Ovary (tissue), 7 donors: ENCODE measurements at regions not wholly inside any gene's neighbourhood (a gene's known extent, or its start where the extent isn't known, plus 50 kb on each side); places are given as distances from the start of the nearest gene placed in this dataset.

Experiments used
- DNase-seq, 5 donors: peaks; one replicate each; pipeline ENCODE4 v3.0.0-alpha.2; 2019 to 2020
- H3K27ac ChIP-seq, 2 donors: fragments of 200-600 bp; one replicate each; pipeline versions ENCODE4 v1.5.1 to v1.8.0; 2019 to 2022
- H3K27me3 ChIP-seq: fragments of 200-600 bp; one replicate; pipeline ENCODE4 v1.8.0; 2022
- H3K36me3 ChIP-seq: fragments of 200-600 bp; sonication (generic); one replicate; pipeline ENCODE4 v1.5.1; 2019
- H3K4me1 ChIP-seq: one replicate; pipeline ENCODE4 v1.8.1; 2013; ENCODE audit warnings: mild to moderate bottlenecking, moderate library complexity; ENCODE audit not compliant: insufficient read depth
- H3K4me3 ChIP-seq: fragments of 200-600 bp; sonication (generic); one replicate; pipeline ENCODE4 v1.5.1; 2017
- H3K9me3 ChIP-seq, 2 donors: fragments of 200-600 bp in 1 of 2; sonication (generic) in 1 of 2; one replicate each; pipeline versions ENCODE4 v1.5.1 to v1.8.1; 2013 to 2019; ENCODE audit warnings: mild to moderate bottlenecking in 1 of 2, moderate library complexity in 1 of 2
- EP300 ChIP-seq: sonication (generic); formaldehyde crosslinking; IDR thresholded peaks from one replicate; pipeline ENCODE4 v1.6.1; 2017; ENCODE audit warnings: antibody characterized with exemption
- POLR2A ChIP-seq: fragments of 450-650 bp; IDR thresholded peaks from one replicate; pipeline ENCODE4 v1.6.1; 2017; ENCODE audit warnings: antibody characterized with exemption, mild to moderate bottlenecking, moderate library complexity
- WGBS, 3 donors: extraction: QIAGEN DNeasy Blood & Tissue Kit in 1 of 3; methylation state at CpG; one replicate each; pipeline versions ENCODE4 v1.1.5 to v1.1.7; 2013 to 2017; 5-methylcytosine and 5-hydroxymethylcytosine counted together
- intact Hi-C, 4 donors: fragments of 100-400 bp; cut with DNase I; formaldehyde crosslinking; loops; one replicate each; pipeline versions ENCODE4 v1.11.0 to v1.15.1; 2022 to 2023
- TF ChIP-seq, protein P1 (sequence below), 3 donors: fragments of 450-650 bp in 2 of 3; fragments of 200-600 bp in 1 of 3; IDR thresholded peaks; one replicate each; pipeline versions ENCODE4 v1.5.1 to v1.8.0; 2016 to 2022; ENCODE audit warnings: antibody characterized with exemption in 3 of 3, mild to moderate bottlenecking in 1 of 3
- donor health status: DM: no; HTN: no; CAD: no; lungs with moderate emphysema.
- donor health status: DM: no; HTN: no; CAD: no.
- donor health status: Bipolar disorder and iron deficiency.
- donor health status: DM: no; HTN: no; CAD: no.
- donor health status: DM: yes; HTN: yes; CAD: no.

DNA sequence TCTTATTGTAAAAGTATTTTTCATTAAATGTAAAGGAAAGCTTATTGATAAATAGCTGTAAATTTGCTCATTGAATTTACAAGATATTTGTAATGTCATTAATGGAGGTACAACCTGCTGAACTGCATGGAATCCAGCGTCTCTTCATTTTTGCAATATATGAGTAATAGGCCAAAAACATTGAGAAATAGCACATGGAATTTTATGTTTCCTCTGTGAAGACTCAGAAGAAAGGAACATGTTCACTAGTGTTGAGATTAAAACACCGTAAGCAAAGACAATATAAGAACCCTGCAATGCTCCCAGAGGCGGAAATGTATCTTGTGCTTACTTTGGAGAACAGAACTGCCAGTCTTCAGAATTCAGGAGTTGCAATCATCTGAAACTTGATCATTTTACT, 167.6 kb downstream of the ALDH1A2 start:
- no peaks in the 10 kb centered on the region for H3K27me3 ChIP-seq
- WGBS, 3 donors, result 79 to 84% (median 83%) methylated on average over 3 of the region's 3 CpGs
- no peak overlapping the region for H3K4me3 ChIP-seq
- no peaks in the 10 kb centered on the region for H3K9me3 ChIP-seq
- H3K36me3 ChIP-seq, result no peaks in the 10 kb centered on the region
- TF ChIP-seq, protein P1, sequence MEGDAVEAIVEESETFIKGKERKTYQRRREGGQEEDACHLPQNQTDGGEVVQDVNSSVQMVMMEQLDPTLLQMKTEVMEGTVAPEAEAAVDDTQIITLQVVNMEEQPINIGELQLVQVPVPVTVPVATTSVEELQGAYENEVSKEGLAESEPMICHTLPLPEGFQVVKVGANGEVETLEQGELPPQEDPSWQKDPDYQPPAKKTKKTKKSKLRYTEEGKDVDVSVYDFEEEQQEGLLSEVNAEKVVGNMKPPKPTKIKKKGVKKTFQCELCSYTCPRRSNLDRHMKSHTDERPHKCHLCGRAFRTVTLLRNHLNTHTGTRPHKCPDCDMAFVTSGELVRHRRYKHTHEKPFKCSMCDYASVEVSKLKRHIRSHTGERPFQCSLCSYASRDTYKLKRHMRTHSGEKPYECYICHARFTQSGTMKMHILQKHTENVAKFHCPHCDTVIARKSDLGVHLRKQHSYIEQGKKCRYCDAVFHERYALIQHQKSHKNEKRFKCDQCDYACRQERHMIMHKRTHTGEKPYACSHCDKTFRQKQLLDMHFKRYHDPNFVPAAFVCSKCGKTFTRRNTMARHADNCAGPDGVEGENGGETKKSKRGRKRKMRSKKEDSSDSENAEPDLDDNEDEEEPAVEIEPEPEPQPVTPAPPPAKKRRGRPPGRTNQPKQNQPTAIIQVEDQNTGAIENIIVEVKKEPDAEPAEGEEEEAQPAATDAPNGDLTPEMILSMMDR (IDR thresholded peaks at IDR 0.05), result no peak
- TF ChIP-seq EP300 (no peak), POLR2A (no peak)
- no peak for DNase-seq
- no peaks in the 10 kb centered on the region for H3K4me1 ChIP-seq
- no peak overlapping the region for H3K27ac ChIP-seq
- intact Hi-C loops, result no loop called here

- H3K4me1 ChIP-seq, result peaks cover 1% of the 10 kb centered on the region
- no peak overlapping the region for H3K27ac ChIP-seq
- intact Hi-C loops, result no loop called here
- no peaks in the 10 kb centered on the region for H3K36me3 ChIP-seq
- no peak for DNase-seq
- no peaks in the 10 kb centered on the region for H3K27me3 ChIP-seq
- TF ChIP-seq EP300 (no peak), POLR2A (no peak)
- H3K9me3 ChIP-seq, result no peaks in the 10 kb centered on the region
- WGBS, 3 donors, result 97 to 98% (median 97%) methylated on average over 1 of the region's 1 CpG
- H3K4me3 ChIP-seq, result no peak overlapping the region
These were observed 163.4 kb downstream of the ALDH1A2 start for GRCh38 chr15:57902155-57902554.
